Fibroblast of the aortic adventitia (primary cell): ENCODE measurements at regions not wholly inside any gene's neighbourhood (a gene's known extent, or its start where the extent isn't known, plus 50 kb on each side); places are given as distances from the start of the nearest gene placed in this dataset.

Source experiments
- DNase-seq: peaks from one replicate; pipeline ENCODE4 v3.0.0-alpha.2; 2010; ENCODE audit warnings: low read depth
- H3K4me3 ChIP-seq: 2 replicates; pipeline ENCODE4 v1.5.1; 2011; ENCODE audit warnings: low read depth, mild to moderate bottlenecking, control low read depth, low read length, moderate library complexity
- CTCF ChIP-seq: IDR thresholded peaks from 2 replicates; pipeline ENCODE4 v1.5.1; 2011; ENCODE audit warnings: mild to moderate bottlenecking, low read length, control low read depth, inconsistent platforms; ENCODE audit not compliant: insufficient read depth

DNA sequence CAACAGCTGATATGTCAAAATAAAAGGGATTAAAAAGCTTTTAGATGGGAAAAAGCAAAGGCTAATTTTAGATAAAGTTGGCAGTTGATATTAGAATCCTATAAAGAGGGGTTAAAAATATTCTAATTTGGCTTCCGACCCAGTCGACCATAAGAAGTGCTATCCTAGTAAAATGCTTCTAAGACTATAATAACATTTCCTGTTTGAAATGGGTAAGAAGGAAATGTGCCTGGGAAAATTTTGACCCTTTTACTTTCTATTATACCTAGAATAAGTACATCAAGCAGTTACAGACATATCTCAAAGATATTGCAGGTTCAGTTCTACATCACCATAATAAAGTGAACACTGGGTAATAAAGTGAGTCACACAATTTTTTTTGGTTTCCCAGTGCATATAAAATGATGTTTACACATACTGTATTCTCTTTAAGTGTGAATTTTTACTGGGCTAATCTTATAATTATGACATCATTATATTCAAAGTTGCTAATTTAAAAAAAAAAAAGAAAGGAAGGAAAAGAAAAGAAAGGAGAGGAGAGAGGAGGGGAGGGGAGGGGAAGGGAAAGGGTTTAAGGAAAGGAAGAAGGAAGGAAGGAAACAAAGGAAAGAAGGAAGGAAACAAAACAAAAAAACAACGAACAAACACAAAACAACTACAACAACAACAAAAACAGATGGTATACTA lies 308.2 kb upstream of the NR5A2 start:
- H3K4me3 ChIP-seq: no peak overlapping the region
- no peak for TF ChIP-seq CTCF
- DNase-seq: no peak

- TF ChIP-seq CTCF: no peak
- no peak for DNase-seq
Measured at GRCh38 chr1:199720496-199720895, 307.0 kb upstream of the NR5A2 start.

DNA sequence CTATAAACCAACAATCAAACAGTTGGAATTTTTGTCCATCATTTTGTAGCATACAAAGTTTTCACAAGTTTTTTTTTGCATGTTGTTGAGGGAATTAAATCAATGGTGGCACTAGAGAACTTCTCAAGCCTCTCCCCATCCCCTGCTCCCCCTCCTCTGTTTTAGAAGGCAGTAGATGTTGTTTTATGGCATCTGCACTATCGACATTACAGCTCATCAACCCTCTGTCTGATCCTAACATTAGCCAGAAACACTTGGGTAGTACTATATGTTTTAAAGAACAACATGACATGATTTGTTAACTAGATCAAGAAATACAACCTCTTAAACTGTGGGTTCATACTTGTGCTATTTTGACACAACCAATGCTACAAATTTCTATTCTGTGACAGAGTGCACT lies 306.5 kb upstream of the NR5A2 start:
- TF ChIP-seq CTCF: no peak
- no peak overlapping the region for H3K4me3 ChIP-seq
- no peak for DNase-seq

More at GRCh38 chr1:199720496-199720895, 307.0 kb upstream of the NR5A2 start:
- no peak overlapping the region for H3K4me3 ChIP-seq

DNA sequence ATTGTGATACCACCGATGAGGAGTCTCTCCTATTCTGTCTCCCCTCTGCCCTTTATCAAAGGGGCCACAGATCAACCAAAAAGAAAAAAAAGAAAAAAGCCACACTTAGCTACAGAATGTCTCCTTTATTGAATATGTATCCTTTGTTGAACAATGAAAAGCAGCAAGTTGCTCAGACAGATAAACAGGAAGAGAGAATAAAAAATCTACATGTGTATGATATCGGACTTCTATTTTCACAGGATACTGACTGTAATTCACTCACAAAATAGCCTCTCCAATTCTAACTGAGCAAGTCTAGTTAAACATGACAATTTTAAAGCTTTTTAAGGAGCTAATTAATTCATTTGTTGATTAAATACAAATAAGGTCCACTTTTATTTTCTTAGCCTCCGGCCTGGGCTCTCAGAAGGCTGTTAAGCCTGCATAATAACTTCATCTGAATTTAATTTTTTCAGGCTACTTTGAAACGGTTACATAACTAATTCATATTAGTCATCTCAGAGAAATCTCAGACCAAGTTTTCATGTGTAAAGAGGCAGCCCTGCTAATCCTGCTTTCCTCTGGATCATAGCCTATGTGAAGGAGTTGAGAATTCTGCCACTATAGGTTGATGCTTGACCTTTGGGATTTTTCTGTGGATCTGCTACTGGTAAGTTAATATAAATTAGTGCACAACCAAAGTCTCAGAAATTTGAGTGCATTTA lies 304.1 kb upstream of the NR5A2 start:
- DNase-seq: peak; percentile 45
- H3K4me3 ChIP-seq: no peak overlapping the region
- TF ChIP-seq CTCF: no peak

DNA sequence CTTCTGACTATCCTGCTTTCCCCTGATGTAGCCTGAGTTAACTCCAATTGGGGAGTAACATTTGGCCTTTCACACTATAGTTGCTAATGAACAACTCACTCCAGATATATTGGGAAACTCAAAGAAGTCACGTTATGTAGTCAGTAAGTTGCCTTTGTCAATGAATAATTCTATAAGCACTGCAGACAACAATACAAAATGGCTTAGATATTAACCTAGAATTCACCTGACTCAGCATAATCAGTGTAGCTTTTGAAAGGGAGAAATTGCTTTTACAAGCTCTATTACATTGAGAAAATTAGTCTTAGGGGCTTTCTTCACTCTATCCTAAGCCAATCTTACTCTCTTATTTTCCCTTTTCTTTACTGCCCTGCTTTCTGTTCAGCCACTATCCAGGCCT lies 303.5 kb upstream of the NR5A2 start:
- TF ChIP-seq CTCF: no peak
- DNase-seq: no peak
- H3K4me3 ChIP-seq: no peak overlapping the region

- H3K4me3 ChIP-seq: no peak overlapping the region
- TF ChIP-seq CTCF: no peak
- DNase-seq: no peak
Measured at GRCh38 chr1:199725002-199725565, 302.4 kb upstream of the NR5A2 start.
